ENCODE measurements at regions not wholly inside any gene's neighbourhood (a gene's known extent, or its start where the extent isn't known, plus 50 kb on each side); places are given as distances from the start of the nearest gene placed in this dataset.

DNA sequence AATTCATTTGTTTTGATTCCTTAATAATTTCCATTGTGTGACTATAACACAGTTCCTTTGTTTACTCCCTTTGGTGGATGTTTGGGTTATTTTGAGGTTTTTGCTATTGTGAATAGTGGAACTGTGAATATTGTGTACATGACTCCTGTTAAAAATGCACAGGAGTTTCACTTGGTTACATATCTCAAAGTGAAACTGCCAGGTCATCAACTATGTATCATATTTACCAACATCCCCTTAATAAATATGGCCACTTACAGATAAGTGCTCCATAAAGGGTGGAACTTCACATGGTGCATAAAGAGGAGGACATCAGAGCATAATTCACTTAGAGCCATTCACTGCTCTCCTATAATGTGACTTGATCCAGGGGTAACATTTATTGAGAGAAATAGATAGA, 328.9 kb downstream of the SEC23A start:
- H4K5ac ChIP-seq (ENCODE audit: insufficient read length, low read depth, low read length): no peak overlapping the region
- no peaks in the 10 kb centered on the region for H3K9me3 ChIP-seq (ENCODE audit: insufficient read depth in 2 of 2, low read depth in 1 of 2, low read length in 1 of 2)
- ChIA-PET POLR2A (ENCODE audit: partially characterized antibody) (no interaction called here), CTCF (ENCODE audit: partially characterized antibody) (no interaction called here)
- no peaks in the 10 kb centered on the region for H3K23me2 ChIP-seq (ENCODE audit: low read depth, low read length)
- H3K14ac ChIP-seq (ENCODE audit: insufficient read length): no peak overlapping the region
- no peak overlapping the region for H4K91ac ChIP-seq (replicated peaks; ENCODE audit: insufficient read length, low read length)
- H4K20me1 ChIP-seq (replicated peaks in 1 of 2; ENCODE audit: control insufficient read depth in 1 of 2, insufficient read depth in 2 of 2, low read length in 2 of 2): no peaks in the 10 kb centered on the region
- no peak overlapping the region for H2BK120ac ChIP-seq (replicated peaks; ENCODE audit: low read depth, low read length)
- H2BK5ac ChIP-seq (ENCODE audit: low read depth, low read length): no peak overlapping the region
- no peaks in the 10 kb centered on the region for H3K36me3 ChIP-seq (ENCODE audit: control insufficient read depth in 2 of 4, insufficient read depth in 4 of 4, low read length in 3 of 4)
- DNase-seq (ENCODE audit: low read depth in 1 of 2, low spot score in 2 of 2) (no peak), FAIRE-seq (no peak)
- no peak overlapping the region for H3K4me2 ChIP-seq (ENCODE audit: insufficient read depth in 1 of 2, low read depth in 2 of 2, low read length in 2 of 2)
- H2BK12ac ChIP-seq (ENCODE audit: low read depth, low read length): no peak overlapping the region
- H2AK5ac ChIP-seq (ENCODE audit: low read depth, low read length): no peak overlapping the region
- H3K4me1 ChIP-seq (replicated peaks in 1 of 4; ENCODE audit: control insufficient read depth in 3 of 4, insufficient read depth in 4 of 4, low read length in 3 of 4): no peaks in the 10 kb centered on the region
- TF ChIP-seq TAF1 (IDR thresholded peaks at IDR 0.05; ENCODE audit: low read depth, low read length): no peak
- TF ChIP-seq, protein P1, sequence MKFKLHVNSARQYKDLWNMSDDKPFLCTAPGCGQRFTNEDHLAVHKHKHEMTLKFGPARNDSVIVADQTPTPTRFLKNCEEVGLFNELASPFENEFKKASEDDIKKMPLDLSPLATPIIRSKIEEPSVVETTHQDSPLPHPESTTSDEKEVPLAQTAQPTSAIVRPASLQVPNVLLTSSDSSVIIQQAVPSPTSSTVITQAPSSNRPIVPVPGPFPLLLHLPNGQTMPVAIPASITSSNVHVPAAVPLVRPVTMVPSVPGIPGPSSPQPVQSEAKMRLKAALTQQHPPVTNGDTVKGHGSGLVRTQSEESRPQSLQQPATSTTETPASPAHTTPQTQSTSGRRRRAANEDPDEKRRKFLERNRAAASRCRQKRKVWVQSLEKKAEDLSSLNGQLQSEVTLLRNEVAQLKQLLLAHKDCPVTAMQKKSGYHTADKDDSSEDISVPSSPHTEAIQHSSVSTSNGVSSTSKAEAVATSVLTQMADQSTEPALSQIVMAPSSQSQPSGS (IDR thresholded peaks at IDR 0.05; ENCODE audit: low read length): no peak
- TF ChIP-seq SAP30 (IDR thresholded peaks at IDR 0.05; ENCODE audit: insufficient read depth, insufficient replicate concordance, low read length): no peak
- TF ChIP-seq SP4 (IDR thresholded peaks at IDR 0.05; ENCODE audit: low read length): no peak
- TF ChIP-seq SIX5 (IDR thresholded peaks at IDR 0.05; ENCODE audit: low read depth, low read length): no peak
- TF ChIP-seq EZH2 (IDR thresholded peaks at IDR 0.05; ENCODE audit: low read depth, low read length, severe bottlenecking): no peak
- TF ChIP-seq, protein P2, sequence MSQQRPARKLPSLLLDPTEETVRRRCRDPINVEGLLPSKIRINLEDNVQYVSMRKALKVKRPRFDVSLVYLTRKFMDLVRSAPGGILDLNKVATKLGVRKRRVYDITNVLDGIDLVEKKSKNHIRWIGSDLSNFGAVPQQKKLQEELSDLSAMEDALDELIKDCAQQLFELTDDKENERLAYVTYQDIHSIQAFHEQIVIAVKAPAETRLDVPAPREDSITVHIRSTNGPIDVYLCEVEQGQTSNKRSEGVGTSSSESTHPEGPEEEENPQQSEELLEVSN (IDR thresholded peaks at IDR 0.05): no peak
- TF ChIP-seq TEAD4 (IDR thresholded peaks at IDR 0.05; ENCODE audit: low read depth, low read length): no peak
- no peak for TF ChIP-seq SRF (IDR thresholded peaks at IDR 0.05; ENCODE audit: low read depth, low read length)
- TF ChIP-seq, protein P3, sequence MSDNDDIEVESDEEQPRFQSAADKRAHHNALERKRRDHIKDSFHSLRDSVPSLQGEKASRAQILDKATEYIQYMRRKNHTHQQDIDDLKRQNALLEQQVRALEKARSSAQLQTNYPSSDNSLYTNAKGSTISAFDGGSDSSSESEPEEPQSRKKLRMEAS (IDR thresholded peaks at IDR 0.05): no peak
- no peak for TF ChIP-seq RBBP5 (IDR thresholded peaks at IDR 0.05; ENCODE audit: borderline replicate concordance, low read depth, low read length)
- H2AFZ ChIP-seq (ENCODE audit: low read length): no peak overlapping the region
- H3K18ac ChIP-seq (ENCODE audit: extremely low read depth, low read length): no peak overlapping the region
- H2BK15ac ChIP-seq (ENCODE audit: low read length): no peak overlapping the region
- H2BK20ac ChIP-seq (ENCODE audit: low read length): no peak overlapping the region
- H3K4me3 ChIP-seq (ENCODE audit: extremely low read depth in 1 of 4, insufficient read depth in 2 of 4, low read depth in 3 of 4, low read length in 4 of 4): no peak overlapping the region
- H4K8ac ChIP-seq (ENCODE audit: extremely low read depth, insufficient read depth, low read length): no peak overlapping the region
- H3K27ac ChIP-seq (ENCODE audit: low read depth, low read length): no peak overlapping the region
- H3K9ac ChIP-seq (replicated peaks in 1 of 4; ENCODE audit: extremely low read depth in 1 of 4, low read depth in 3 of 4, low read length in 3 of 4): no peak overlapping the region
- no peak overlapping the region for H3K56ac ChIP-seq (replicated peaks; ENCODE audit: insufficient read length, low read depth, low read length)
- no peak overlapping the region for H3K4ac ChIP-seq (replicated peaks; ENCODE audit: insufficient read length, low read depth, low read length)
- H3K79me2 ChIP-seq (ENCODE audit: control insufficient read depth in 1 of 2, insufficient read depth in 2 of 2, low read length in 2 of 2): no peaks in the 10 kb centered on the region
- no peaks in the 10 kb centered on the region for H3K79me1 ChIP-seq (ENCODE audit: low read depth, low read length)
- no peak overlapping the region for H3K23ac ChIP-seq (ENCODE audit: insufficient read length)
- no peaks in the 10 kb centered on the region for H3K27me3 ChIP-seq (replicated peaks in 1 of 4; ENCODE audit: control insufficient read depth in 3 of 4, extremely low read depth in 1 of 4, insufficient read depth in 3 of 4, low read length in 3 of 4)

Measured in H1 (cell line).